ENCODE measurements at regions not wholly inside any gene's neighbourhood (a gene's known extent, or its start where the extent isn't known, plus 50 kb on each side); places are given as distances from the start of the nearest gene placed in this dataset.

- TF ChIP-seq CTCF (IDR thresholded peaks at IDR 0.05) (no peak), POLR2A (IDR thresholded peaks at IDR 0.05) (no peak), EP300 (IDR thresholded peaks at IDR 0.05) (no peak), POLR2AphosphoS5 (IDR thresholded peaks at IDR 0.05) (no peak)
Measured at GRCh38 chr13:94822356-94822755, 110.0 kb upstream of the SOX21 start.

Measured in sigmoid colon (tissue), 4 donors.